Osteocyte (in vitro differentiated cells): ENCODE measurements at regions not wholly inside any gene's neighbourhood (a gene's known extent, or its start where the extent isn't known, plus 50 kb on each side); places are given as distances from the start of the nearest gene placed in this dataset.

ENCODE experiments used
- DNase-seq: peaks from one replicate; pipeline ENCODE4 v3.0.0; 2021; ENCODE audit warnings: mixed read lengths; ENCODE audit not compliant: unreplicated experiment; ENCODE audit errors: extremely low spot score
- H3K27ac Mint-ChIP-seq: one replicate; pipeline ENCODE4 v1.8.0; 2021; ENCODE audit warnings: mild to moderate bottlenecking, mixed read lengths; ENCODE audit not compliant: unreplicated experiment
- H3K27me3 Mint-ChIP-seq: one replicate; pipeline ENCODE4 v1.8.0; 2021; ENCODE audit warnings: mixed read lengths; ENCODE audit not compliant: unreplicated experiment
- H3K36me3 Mint-ChIP-seq: one replicate; pipeline ENCODE4 v1.8.0; 2021; ENCODE audit warnings: mixed read lengths; ENCODE audit not compliant: unreplicated experiment
- H3K4me1 Mint-ChIP-seq: one replicate; pipeline ENCODE4 v1.8.0; 2021; ENCODE audit warnings: mixed read lengths; ENCODE audit not compliant: unreplicated experiment
- H3K4me3 Mint-ChIP-seq: one replicate; pipeline ENCODE4 v1.8.0; 2021; ENCODE audit warnings: mild to moderate bottlenecking, moderate library complexity, mixed read lengths; ENCODE audit not compliant: unreplicated experiment
- H3K9me3 Mint-ChIP-seq: one replicate; pipeline ENCODE4 v1.8.0; 2021; ENCODE audit warnings: mixed read lengths; ENCODE audit not compliant: unreplicated experiment
- TF ChIP-seq, protein P1 (sequence below): fragments of 200-600 bp; sonication (generic); IDR thresholded peaks from 2 replicates; pipeline ENCODE4 v1.5.0; 2021; ENCODE audit warnings: antibody characterized with exemption, mild to moderate bottlenecking, moderate library complexity

DNA sequence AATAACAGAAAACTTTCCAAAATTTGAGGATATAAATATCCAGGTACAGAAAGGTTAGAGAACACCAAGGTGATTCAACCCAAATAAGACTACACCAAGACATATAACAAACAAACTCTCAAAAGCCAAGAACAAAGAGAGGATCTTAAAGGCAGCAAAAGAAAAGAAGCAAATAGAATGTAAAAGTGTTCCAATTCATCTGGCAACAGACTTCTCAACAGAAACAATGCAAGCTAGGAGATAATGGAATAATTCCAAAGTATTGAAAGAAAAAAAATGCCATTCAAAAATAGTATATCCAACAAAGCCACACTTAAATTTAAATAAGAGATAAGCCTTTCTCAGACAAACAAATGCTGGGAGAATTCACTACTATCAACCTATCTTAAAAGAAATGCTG, 153.0 kb upstream of the FAT3 start:
- Mint-ChIP-seq H3K27ac (no peak overlapping the region), H3K36me3 (no peaks in the 10 kb centered on the region), H3K4me1 (no peaks in the 10 kb centered on the region), H3K27me3 (peaks cover 9% of the 10 kb centered on the region), H3K4me3 (no peak overlapping the region), H3K9me3 (peaks cover 22% of the 10 kb centered on the region)
- TF ChIP-seq, protein P1, sequence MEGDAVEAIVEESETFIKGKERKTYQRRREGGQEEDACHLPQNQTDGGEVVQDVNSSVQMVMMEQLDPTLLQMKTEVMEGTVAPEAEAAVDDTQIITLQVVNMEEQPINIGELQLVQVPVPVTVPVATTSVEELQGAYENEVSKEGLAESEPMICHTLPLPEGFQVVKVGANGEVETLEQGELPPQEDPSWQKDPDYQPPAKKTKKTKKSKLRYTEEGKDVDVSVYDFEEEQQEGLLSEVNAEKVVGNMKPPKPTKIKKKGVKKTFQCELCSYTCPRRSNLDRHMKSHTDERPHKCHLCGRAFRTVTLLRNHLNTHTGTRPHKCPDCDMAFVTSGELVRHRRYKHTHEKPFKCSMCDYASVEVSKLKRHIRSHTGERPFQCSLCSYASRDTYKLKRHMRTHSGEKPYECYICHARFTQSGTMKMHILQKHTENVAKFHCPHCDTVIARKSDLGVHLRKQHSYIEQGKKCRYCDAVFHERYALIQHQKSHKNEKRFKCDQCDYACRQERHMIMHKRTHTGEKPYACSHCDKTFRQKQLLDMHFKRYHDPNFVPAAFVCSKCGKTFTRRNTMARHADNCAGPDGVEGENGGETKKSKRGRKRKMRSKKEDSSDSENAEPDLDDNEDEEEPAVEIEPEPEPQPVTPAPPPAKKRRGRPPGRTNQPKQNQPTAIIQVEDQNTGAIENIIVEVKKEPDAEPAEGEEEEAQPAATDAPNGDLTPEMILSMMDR, result no peak
- DNase-seq, result no peak

DNA sequence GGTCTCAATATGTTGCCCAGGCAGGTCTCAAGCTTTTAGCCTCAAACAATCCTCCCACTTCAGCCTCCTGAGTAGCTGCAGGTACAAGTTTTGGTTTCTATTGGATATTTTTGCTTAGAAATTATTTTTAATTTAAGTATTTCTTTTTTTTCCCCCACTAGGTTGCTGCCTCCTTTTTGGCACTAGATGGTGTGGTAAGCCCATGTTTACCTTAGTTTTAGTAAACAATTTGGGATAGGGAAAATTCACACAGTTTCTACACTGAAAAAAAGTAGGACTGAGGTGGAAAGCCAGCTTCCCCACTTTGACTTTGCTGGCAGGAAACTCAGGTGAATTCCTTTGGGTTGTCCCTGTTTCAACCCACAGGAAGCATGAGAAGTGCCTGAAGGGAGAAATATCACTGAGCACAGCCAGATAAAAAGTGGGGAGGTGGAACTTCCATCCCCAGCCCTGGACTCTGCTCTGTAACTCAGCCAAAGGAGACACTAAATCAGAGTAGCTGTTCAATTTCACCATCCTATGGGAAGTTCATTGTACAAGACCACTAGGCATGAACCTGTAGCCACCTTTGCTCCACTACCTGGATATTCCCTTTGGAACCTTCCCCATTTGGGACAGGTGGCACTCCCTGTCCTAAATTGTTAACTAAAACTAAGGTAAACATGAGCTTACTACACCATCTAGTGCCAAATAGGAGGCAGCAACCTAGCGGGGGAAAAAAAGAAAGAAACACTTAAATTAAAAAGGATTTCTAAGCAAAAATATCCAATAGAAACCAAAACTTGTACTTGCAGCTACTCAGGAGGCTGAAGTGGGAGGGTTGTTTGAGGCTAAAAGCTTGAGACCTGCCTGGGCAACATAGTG, 154.4 kb upstream of the FAT3 start:
- Mint-ChIP-seq H3K36me3 (no peaks in the 10 kb centered on the region), H3K4me3 (no peak overlapping the region), H3K27ac (no peak overlapping the region), H3K27me3 (peaks cover 13% of the 10 kb centered on the region), H3K9me3 (peaks cover 22% of the 10 kb centered on the region), H3K4me1 (no peaks in the 10 kb centered on the region)
- no peak for DNase-seq
- TF ChIP-seq, protein P1, result peak; percentile 19

DNA sequence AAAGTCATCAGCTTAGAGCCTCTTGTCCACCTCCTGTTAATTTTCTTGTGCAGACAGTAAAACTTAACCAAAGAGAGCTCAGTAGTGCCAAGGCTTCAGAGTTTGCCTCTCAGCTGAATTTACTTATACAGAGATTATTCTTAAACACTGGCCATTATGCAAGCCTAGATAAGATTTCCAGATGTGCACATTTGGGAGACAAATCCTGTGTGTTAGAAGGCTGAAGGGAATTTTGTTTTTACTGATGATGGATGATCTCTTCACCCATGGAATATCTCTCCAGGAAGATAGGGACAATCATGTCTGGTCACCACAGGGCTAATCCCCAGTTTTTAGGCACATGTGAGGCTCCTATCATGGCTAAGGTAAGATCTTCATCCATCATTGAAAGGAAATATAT, 157.6 kb upstream of the FAT3 start:
- H3K9me3 Mint-ChIP-seq, result peaks cover 11% of the 10 kb centered on the region
- TF ChIP-seq, protein P1, result no peak
- no peak overlapping the region for H3K4me3 Mint-ChIP-seq
- no peak overlapping the region for H3K27ac Mint-ChIP-seq
- peaks cover 13% of the 10 kb centered on the region for H3K27me3 Mint-ChIP-seq
- DNase-seq, result no peak
- no peaks in the 10 kb centered on the region for H3K4me1 Mint-ChIP-seq
- H3K36me3 Mint-ChIP-seq, result no peaks in the 10 kb centered on the region

DNA sequence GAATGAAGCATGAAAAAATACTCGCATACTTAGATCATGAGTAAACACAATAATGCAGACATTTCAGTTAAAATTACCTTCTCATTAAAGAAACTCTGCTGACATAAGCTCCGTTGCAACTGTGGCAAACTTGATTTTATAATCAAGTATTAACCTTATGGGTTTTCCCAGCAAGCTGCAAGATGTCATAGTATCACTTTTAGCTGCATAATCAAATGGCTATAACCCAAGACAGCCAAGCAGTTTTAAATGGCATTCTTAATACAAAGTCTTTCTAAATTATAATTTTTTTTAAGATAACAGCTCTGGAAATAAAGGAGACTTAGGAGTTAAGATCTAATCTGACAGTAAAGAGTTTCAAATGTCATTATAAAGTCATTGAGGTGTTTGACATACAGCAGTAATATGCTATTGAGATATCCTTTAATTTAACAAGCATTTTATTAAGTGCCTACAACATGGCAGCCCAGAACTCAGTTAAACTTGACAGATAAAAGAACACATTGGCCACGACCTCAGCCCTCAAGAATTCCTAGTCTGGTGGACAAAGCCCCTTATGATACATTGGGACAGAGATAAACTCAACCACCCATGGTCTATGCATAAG, 163.1 kb upstream of the FAT3 start:
- no peaks in the 10 kb centered on the region for H3K36me3 Mint-ChIP-seq
- DNase-seq, result no peak

More for the DNA sequence above, 163.1 kb upstream of the FAT3 start:
- Mint-ChIP-seq H3K4me1 (no peaks in the 10 kb centered on the region), H3K27ac (no peak overlapping the region), H3K9me3 (no peaks in the 10 kb centered on the region), H3K4me3 (no peak overlapping the region), H3K27me3 (peaks cover 22% of the 10 kb centered on the region)
- TF ChIP-seq, protein P1, result no peak
